HG03095 (cell line): ENCODE measurements at regions not wholly inside any gene's neighbourhood (a gene's known extent, or its start where the extent isn't known, plus 50 kb on each side); places are given as distances from the start of the nearest gene placed in this dataset.
A peak's percentile ranks its signal among the peaks of the same experiment; 100 is the strongest.

Experiments used
- ATAC-seq: cut with Tn5 transposase; IDR thresholded peaks from one replicate; pipeline ENCODE4 v1.9.1; 2021; ENCODE audit warnings: moderate library complexity; ENCODE audit not compliant: unreplicated experiment

DNA sequence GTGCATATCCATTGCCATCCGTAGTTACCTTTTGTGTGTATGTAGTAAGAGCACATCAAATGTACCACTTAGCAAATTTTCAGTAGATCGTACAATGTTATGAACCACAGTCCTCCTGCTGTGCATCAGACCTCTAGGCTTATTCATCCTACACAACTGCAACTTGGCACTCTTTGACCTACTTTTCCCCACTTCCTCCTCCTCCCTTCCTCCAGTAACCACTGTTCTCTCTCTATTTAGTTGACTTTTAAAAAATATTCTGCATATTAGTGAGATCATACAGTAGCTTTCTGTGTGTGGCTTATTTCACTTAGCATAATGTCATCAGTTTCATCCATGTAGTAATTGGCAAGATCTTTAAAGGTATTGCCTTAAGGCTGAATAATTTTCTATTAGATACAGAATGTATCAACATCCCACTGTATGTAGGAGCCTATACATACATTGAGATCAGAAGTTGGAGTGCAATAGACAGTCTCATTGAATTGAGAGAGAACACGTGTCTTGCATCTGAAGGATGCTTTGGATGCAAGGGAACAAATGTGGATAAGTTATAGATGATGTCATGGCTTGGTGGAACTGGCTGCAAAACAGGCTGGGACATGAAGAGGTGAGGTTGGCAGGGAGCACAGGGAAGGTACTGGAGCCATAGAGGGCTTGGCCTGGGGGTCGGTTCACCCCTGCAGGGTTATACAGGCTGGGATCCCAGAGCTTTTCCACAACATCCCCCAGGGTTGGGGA lies 83.0 kb upstream of the FAM180A start:
- no peak for ATAC-seq

- ATAC-seq, result no peak
Measured at GRCh38 chr7:135828604-135829003, 80.0 kb upstream of the FAM180A start.

DNA sequence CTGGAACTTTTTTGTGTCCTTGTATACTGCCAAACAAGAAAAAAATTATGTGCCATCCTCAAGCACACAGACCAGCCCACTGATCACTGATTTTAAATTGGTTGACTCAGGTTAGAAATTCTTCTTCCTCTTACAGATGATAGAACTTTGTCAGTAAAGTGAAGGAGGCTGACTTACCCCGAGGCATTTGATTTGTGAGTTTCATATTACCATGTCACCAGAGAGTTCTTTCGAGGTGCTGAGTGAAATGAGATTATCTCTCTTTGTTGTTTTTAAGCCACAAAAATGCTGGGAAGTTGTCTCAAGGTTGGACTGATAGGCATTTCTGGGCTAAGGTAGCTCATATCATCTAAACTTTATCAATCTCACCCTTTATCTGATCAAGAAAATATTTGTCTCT lies 78.8 kb upstream of the FAM180A start:
- ATAC-seq, result no peak

GRCh38 chr7:135825406-135825805 lies 76.8 kb upstream of the FAM180A start:
- ATAC-seq, result no peak

DNA sequence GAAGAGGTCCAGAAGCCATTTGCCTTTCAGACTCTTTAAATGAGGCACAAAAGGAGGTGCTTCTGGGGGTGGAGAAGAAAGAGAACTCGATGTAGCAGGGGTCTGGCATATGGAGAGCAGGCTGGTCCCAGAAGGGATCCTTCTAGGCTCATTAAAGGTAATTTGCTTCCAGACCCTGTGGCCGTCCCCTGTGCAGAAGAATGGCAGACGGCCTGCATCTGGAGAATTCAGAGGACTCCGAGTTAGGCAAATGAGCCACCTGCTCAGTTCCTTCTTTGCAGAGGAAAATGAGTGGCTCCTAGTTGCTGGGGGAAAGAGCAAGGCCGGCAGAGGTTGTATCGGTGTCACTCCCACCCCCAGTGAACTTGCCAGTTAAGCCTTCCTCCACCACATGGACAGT lies 73.8 kb upstream of the FAM180A start:
- no peak for ATAC-seq

- no peak for ATAC-seq
Measured at GRCh38 chr7:135817583-135817982, 69.0 kb upstream of the FAM180A start.

DNA sequence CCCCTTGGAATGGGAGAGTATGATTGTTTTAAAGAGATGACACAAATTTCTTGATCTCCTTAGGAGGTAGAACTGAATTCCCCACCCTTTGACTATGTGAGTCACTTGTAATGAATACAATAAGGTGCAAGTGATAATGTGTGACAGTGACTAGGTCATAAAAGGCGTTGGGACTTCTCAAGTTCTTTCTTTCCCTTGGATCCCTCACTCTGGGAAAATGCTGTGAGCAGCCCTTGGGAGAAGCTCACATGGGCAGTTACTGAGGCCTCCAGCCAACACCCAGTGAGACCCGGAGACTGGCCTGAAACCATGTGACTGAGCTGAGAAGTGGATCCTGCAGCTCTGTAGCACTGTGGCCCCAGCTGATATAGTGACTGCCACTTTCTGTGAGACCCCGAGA lies 66.4 kb upstream of the FAM180A start:
- ATAC-seq, result no peak

DNA sequence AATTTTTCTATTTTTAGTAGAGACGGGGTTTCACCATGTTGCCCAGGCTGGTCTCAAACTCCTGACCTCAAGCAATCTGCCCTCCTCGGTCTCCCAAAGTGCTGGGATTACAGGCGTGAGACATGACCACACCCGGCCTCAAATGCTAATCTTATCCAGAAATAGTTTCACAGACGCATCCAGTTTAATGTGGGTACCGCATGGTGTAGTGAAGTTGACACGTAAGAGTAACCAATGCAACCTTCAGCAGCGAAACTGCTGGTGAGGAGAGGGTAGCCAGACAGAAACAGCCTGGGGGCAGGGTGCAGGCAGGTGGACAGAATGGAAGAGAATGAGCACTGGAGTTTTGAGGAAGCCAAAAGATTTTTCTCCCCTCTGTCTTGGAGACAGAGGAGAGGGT lies 63.5 kb upstream of the FAM180A start:
- no peak for ATAC-seq

DNA sequence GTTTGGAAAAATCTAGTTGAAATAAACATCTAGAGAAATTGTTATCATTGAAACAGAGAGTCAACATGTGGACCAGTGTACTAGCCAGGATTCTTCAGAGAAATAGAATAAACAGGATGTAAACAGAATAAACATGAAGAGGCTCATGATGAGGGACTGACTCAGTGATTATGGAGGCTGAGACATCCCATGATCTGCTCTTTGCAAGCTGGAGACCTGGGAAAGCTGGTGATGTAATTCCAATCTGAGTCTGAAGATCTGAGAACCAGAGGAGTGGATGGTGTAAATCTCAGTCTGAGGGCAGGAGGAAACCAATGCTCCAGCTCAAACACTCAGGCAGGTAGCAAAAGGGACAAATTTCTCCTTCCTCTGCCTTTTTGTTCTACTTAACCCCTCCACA lies 62.9 kb upstream of the FAM180A start:
- no peak for ATAC-seq

GRCh38 chr7:135808206-135808605 lies 59.6 kb upstream of the FAM180A start:
- no peak for ATAC-seq

GRCh38 chr7:135803143-135803542 lies 54.5 kb upstream of the FAM180A start:
- no peak for ATAC-seq

GRCh38 chr7:135802697-135803096 lies 54.1 kb upstream of the FAM180A start:
- no peak for ATAC-seq

DNA sequence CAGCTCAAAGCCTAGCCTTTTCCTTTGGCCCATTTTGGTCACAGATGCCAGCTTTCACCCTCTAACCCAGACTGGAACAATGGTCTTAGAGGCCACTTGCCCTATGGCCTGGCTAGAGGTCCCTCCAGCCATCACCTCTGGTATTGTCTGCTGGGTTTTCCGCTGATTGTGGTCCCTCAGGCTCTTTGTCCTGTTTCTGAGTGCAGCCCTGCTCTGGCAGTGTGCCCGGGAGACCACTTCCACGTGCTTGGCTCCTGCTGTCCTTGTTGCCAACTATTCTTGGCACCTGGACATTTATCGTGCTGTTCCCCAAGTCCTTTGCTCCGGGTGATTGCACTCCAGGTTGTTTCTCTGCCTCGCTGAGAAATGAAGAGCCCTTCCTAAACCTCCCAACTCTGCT lies 53.3 kb upstream of the FAM180A start:
- ATAC-seq, result no peak

- ATAC-seq, result peak; percentile 74
Measured at GRCh38 chr7:135801045-135801693, 52.6 kb upstream of the FAM180A start.

DNA sequence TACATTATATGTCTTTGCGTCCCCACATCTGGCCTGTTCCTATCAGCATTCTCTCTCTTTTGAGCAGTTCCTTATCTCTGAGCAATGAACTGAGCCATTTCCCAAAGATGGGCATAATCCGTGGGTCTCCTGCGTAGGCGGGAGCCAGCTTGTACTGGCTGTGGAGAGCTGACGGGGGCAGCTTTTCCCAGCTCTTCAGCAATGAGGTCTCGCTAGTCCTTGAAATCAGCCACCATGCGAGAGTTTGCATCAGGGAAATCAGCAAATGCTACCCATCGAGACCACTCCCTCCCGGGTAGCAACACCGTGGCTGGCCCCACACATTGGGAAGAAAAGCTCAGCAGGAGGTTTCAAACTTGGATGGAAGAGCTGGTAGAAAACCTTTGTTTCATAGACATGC lies 51.9 kb upstream of the FAM180A start:
- ATAC-seq, result no peak

DNA sequence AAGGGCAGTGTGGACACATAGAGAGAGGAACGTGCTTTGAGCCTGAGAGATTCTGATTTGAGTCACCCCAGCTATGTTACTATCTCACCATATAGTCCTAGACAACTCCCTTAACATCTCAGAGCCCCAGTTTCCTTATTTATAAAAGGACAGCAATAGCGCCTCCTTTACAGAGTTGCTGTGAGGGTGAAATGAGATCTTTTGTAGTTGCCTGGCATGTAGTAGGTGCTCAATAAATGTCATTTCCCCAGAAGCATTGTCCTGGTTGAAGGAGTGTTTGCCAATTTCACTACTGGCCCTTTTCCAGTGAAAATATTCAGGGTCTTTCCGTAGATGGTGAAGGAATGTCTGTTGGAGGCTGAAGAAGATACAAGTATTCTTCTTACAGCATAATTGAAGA lies 51.3 kb upstream of the FAM180A start:
- ATAC-seq, result no peak
